Stimulated activated CD4-positive, alpha-beta T cell treated with anti-CD3 and anti-CD28 coated beads, TNF-alpha, amount 100 ng/mL, for 4 hours (primary cell): ENCODE measurements at regions not wholly inside any gene's neighbourhood (a gene's known extent, or its start where the extent isn't known, plus 50 kb on each side); places are given as distances from the start of the nearest gene placed in this dataset.
"Not testable (repeated sequence)": the region's sequence is repeated elsewhere in the genome, so short reads cannot be mapped to it uniquely, and the experiment has no call there.

Source experiments
- DNase-seq, 3 experiments: peaks; one replicate each; pipeline ENCODE4 v3.0.0-alpha.2; 2020; ENCODE audit warnings: low read depth in 3 of 3

DNA sequence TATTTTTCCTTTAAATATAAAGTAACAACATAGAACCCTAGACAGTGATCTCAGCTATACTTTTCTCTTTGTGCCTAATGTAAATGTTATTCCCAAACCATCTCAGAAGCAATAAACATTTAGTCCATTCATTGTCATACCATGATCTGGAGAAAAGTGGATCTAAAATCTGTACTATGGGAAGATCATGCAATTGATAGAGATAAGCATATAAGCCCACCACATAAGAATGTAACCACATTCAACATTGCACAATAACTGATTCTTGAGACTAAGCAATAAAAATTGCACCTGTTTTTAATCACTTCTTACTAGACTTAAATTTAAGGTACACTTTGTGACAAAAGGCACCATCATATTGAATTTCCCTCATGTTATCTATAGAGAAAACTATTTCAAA lies 1403.0 kb upstream of the C9orf72 start:
- DNase-seq = no peak

- DNase-seq = no peak
These were observed 1403.4 kb upstream of the C9orf72 start for GRCh38 chr9:28976684-28977083.

GRCh38 chr9:28981129-28981528 lies 1407.8 kb upstream of the C9orf72 start:
- DNase-seq = no peak

DNA sequence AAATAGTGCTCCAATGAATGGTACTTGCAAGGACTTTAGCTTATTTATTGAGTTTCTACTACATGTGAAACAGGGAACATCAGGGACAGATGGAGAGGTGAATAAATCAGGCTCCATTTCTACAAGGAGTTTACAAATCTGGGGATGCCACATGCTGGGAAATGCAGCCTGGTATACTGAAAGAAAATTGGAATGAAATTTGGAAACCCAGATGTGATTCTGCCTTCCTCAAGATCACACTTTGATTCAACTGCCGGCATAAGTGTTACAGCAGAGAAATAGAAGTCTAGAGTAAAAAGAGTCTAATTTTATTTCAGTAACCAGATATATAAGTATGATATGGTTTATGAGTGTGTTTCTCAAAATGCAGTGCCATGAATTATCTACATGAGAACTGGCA lies 1408.4 kb upstream of the C9orf72 start:
- no peak for DNase-seq

- DNase-seq = no peak
These were observed 1410.7 kb upstream of the C9orf72 start for GRCh38 chr9:28984016-28984415.

DNA sequence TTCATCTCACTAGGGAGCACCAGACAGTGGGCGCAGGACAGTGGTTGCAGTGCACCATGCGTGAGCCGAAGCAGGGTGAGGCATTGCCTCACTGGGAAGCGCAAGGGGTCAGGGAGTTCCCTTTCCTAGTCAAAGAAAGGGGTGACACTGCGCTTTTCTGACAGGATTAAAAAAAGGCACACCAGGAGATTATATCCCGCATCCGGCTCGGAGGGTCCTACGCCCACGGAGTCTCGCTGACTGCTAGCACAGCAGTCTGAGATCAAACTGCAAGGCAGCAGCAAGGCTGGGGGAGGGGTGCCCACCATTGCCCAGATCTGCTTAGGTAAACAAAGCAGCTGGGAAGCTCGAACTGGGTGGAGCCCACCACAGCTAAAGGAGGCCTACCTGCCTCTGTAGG lies 1416.7 kb upstream of the C9orf72 start:
- not testable (repeated sequence) for DNase-seq

DNA sequence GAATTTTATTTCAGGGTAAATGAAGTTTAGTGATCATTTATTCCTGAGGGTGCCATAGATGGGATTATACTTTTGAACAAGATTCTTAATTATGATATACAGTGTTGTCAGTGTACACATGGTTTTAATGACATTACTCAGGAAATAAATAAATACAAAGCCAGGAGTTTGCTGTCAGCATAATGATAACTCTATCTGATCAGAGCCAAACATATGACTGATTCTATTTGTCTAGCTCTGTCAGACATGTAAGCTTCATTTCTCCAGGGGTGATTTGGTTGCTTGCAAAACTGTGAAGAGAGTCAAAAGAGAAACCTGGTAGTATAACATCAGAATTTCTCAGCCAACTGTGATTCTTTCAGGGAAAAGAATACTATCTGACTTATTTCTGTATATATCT lies 1425.8 kb upstream of the C9orf72 start:
- DNase-seq = no peak

DNA sequence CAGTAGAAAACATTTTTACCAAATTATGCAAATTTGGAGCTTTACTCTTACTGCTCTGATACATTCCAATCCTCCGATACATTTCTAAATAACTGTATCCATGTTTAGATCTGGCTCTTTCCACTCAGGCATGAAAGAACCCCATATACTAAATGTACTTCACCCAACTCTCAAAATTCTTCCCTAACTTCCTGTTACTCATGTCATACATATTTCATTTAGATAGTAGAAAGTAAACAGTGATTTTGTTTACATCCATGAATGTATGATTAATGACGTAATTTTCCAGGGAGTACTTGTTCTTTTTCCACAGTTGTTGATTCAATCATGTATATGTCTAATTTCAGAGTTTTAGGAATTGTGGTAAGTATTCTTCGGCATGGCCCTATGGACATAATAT lies 1426.5 kb upstream of the C9orf72 start:
- DNase-seq = no peak

DNA sequence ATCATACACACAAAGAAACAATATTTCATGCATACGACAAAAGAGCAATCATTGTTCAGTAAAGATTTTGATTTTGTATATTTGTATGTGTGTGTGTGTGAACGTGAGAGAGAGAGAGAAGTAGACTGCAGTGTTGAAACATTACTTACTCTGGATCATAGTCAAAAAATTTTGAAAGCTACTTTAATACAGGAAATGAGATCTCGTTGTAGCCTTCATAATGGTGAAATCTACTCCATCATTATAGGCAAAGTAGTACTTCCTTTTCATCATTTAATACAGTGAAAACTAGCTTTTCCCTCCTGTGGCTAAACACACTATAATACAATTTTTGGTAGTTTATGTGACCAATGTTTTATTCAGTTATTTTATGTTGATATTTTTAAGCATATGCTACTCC lies 1427.7 kb upstream of the C9orf72 start:
- DNase-seq = no peak

DNA sequence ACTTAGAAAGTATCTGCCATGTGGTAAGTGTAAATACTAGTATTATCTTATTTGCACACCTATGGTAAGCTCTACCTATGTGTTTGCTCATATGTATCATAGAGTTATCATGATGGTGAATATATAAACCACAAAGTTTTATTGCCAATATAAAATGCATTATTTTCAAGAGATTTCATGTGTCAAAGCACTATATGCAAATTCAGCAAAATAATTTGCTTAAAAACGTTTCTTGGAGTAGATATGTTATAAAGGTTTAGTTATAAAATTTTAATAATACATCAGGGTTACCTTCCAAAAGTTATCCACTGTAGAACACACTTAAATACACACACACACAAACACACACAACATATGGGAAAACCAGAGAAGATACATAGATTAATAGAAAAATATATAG lies 1431.7 kb upstream of the C9orf72 start:
- no peak for DNase-seq

GRCh38 chr9:29006628-29007027 lies 1433.3 kb upstream of the C9orf72 start:
- no peak for DNase-seq

- no peak for DNase-seq
These were observed 1439.6 kb upstream of the C9orf72 start for GRCh38 chr9:29012911-29013310.

GRCh38 chr9:29021632-29022031 lies 1448.4 kb upstream of the C9orf72 start:
- no peak for DNase-seq

GRCh38 chr9:29038332-29038731 lies 1465.1 kb upstream of the C9orf72 start:
- no peak for DNase-seq

GRCh38 chr9:29039258-29039657 lies 1466.0 kb upstream of the C9orf72 start:
- no peak for DNase-seq

DNA sequence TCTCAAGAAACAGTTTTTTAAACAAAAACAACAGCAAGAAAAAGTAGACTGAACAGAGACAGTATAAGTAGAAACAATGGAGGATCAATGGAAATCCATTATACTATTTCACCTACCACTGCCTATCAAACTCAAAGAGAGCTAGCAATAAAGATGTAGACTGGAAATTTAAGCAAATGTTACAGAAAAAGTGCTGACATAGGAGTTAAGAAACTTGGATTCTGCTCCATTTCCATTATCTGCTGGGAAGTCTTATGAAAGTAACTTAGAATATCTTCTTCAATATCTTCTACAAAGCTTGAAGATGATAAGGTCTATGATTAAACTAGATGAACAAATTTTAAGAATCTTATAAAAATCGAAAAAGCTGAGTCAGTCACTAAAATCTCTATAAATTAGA lies 1469.8 kb upstream of the C9orf72 start:
- DNase-seq = no peak

- no peak for DNase-seq
These were observed 1471.7 kb upstream of the C9orf72 start for GRCh38 chr9:29044959-29045358.

DNA sequence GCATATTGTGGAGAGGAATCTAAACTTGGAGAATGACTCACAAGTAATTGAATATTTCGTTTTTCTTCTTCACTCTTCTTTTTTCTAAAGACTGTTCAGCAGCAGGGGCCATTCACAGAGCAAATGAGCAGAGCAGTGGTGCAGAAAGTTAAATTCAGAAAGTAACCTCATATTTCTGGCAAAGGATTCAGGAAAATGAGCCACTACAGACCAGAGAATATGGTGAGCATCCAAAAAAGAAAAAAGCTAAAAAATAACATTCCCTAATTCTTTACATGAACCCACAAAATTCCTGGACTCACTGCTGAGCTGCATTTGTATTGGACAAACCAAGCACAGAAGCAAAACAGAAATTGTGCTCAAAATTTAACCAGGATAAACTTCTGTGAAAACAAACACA lies 1486.8 kb upstream of the C9orf72 start:
- no peak for DNase-seq

DNA sequence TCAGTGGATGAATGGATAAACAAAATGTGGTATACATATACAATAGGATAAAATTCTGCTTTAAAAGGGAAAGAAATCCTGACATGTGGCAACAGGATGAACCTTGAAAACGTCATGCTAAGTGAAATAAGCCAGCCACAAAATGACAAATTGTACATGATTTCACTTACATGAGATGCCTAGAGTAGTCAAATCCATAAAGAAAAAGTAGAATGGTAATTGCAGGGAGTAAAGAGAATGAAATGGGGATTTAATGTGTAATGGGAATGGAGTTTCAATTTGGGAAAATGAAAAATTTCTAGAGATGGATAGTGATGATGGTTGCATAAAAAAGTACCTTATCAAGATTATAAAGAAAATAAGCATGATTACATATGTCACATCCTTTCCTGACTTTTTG lies 1489.2 kb upstream of the C9orf72 start:
- no peak for DNase-seq

DNA sequence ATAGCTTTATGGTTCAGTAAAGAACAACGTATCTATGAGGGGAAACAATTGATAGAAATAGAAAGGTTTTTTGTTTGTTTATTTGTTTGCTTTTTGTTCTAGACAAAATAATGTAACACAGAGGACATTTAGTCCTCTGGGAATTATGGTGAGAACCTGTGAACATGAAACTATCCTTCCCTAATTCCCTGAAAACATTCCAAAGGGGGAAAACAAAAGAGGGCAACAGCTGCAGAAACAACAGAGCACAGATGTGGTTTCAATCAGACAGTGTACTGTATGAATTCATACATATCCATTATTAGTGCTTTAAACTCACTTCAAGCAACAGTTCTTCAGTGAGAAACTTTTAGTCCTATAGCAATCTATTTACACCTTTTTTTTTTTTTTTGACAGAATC lies 1489.8 kb upstream of the C9orf72 start:
- DNase-seq = no peak

DNA sequence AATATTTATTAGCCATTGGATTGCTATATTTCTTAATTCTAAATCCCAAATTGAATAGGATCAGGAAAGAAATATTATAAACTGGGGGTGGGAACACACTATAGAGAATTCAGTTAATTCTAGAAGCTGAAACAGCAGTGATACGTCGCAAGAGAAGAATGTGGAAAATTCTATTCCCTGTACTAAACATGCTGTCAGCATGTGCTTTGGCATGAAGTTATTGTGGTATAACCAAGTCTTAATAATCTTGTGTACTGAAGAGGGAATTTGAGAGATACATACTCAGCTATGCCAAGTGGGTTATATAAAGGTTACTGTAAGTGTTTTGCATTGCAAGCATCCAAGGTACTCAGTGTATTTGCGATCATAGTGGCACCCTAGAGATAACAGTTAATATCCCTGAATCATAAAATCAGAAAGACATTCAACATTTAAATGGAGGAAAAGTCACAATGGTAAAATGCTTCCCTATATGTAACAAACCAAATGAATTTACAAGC lies 1492.9 kb upstream of the C9orf72 start:
- no peak for DNase-seq

- no peak for DNase-seq
These were observed 1495.2 kb upstream of the C9orf72 start for GRCh38 chr9:29068461-29068860.

DNA sequence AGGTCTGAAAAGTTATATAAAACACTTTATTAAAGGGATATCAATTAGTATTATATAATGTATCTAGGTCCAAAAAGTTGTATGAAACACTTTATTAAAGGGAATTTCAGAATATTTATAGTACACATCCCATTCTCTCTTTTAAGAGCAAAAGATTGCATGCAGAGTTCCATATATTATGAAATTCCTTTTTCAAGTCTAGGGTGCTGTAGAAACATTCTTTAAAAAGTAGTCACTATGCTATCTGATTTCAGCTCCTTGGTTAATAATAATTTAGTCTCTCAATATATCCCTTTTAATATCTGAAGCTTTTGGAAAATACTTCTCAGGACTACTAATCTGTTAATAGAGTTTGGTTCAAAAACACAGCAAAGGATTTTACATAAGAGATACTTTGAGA lies 1496.1 kb upstream of the C9orf72 start:
- DNase-seq = no peak

DNA sequence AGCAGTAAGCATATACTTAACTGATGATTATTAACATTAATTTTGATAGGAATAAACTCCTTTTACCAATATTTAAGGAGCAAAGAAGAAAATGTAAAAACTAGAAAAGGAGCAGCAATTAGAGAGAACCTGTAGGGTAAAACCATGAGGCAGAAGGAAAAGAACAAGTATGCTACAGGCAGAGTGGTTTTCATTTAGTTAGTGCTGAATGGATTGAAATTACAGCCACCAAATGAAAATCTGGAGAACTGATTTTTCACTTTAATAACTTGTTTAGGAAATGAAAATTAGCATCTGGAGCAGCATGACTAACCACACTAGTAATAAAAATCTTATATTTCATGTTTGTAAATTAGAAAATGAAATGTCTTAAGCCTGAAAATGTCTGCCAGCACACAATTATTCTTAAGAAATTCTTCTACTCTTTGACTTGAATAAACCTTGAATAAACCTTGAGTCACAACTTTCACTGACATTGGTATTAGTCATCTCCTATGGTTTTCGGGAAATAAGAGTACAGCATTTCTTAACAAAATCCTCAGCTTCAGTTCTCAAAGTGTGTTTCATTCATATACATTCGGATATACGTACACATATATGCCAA lies 1504.9 kb upstream of the C9orf72 start:
- no peak for DNase-seq
